Stimulated activated CD4-positive, alpha-beta T cell treated with anti-CD3 and anti-CD28 coated beads, Interleukin-4, amount 100 ng/mL, for 1 hour (primary cell): ENCODE measurements at regions not wholly inside any gene's neighbourhood (a gene's known extent, or its start where the extent isn't known, plus 50 kb on each side); places are given as distances from the start of the nearest gene placed in this dataset.
"Not testable (repeated sequence)": the region's sequence is repeated elsewhere in the genome, so short reads cannot be mapped to it uniquely, and the experiment has no call there.

ENCODE experiments used
- DNase-seq: peaks from one replicate; pipeline ENCODE4 v3.0.0-alpha.2; 2020

DNA sequence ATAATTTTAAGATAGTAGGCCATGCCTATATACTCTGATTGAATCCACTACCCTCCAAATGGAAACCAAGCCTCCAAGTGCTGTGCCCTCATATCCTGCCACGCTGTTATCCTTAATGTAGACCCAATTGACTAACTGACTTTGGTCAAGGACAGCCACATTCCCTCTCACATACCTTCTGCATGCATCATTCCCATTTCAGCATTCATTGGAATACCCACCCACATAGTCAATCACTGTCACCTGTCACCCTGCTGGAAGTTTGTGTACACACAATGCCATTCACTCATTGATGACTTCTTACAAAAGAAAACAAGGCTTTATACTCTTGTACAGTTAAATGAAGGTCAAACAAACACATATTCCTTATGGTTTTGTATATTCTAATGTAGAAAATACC, 221.1 kb upstream of the PBX1 start:
- no peak for DNase-seq

DNA sequence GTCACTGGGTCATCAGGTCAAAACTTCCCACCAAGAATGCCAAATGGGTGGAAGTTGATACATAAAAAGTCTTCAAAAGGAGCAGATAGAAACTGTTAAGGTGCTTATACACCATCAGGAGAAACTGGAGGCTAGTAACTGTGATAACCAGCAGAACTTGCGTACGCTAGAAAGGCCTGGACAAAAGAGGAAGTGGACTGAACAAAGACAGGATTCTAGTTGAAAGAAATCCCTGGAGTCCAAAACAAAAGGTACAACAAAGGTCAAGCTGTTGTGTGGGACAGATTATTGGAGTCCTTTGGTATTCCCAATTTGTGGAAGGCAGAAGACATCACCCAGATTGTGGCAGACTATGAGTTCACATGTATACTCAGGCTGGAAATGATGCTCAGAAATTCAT, 215.8 kb upstream of the PBX1 start:
- DNase-seq: no peak

DNA sequence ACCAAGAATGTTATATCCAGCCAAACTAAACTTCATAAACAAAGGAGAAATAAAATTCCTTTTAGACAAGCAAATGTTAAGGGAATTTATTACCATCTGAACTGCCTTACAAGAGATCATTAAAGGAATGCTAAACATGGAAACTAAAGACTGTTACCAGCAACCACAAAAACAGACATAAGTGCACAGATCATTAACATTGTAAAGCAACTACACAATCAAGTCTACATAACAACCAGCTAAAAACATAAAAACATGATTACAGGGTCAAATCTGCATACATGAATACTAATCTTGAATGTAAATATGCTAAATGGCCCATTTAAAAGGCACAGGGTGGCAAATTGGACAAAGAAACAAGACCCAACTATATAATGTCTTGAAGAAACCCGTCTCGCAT, 211.0 kb upstream of the PBX1 start:
- no peak for DNase-seq

DNA sequence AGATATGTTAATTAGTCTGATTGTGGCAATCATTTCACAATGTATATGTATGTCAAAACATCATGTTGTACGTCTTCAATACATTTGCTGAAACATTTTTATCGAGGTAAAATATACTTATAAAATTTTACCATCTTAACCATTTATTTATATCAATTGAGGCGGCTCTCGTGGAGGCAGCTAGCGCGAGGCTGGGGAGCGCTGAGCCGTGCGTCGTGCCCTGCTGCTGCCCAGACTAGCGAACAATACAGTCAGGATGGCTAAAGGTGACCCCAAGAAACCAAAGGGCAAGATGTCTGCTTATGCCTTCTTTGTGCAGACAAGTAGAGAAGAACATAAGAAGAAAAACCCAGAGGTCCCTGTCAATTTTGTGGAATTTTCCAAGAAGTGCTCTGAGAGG, 202.5 kb upstream of the PBX1 start:
- no peak for DNase-seq

DNA sequence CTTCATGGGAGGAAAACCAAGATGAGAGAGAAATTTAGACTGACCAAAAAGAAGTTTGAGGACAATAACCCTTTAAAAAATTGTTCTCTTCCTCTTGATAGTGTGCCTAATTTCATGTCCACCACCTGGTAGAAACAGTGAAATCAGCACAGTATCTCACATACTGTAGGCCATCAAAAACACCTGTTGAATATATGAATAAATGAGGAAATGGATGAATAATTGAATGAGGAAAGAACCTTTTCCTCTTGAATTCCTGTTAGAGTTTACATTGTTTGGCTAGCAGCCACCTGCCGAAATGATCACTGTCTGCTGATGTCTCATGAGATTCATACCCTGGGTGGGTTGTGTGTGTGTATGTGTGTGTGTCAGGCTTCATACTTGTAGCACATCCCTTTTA, 198.7 kb upstream of the PBX1 start:
- DNase-seq: no peak

DNA sequence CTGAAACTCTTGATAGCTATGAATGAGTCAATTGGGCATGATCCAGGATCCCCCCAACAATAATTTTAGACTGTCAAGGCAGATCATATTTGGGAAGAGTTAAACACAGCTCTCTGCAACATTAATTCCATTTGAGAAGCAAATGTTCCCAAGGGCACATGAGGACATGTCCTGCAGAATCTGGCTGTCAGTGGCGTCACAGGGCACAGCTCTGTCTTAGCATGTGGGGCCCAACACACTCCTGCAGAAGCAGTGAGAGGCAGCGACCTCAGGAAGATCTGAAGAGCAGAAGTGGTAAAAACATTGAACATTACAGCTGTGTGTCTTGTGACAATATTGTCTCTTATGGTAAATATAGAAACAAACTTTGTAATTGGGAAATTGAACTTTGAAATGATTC, 197.1 kb upstream of the PBX1 start:
- DNase-seq: no peak

DNA sequence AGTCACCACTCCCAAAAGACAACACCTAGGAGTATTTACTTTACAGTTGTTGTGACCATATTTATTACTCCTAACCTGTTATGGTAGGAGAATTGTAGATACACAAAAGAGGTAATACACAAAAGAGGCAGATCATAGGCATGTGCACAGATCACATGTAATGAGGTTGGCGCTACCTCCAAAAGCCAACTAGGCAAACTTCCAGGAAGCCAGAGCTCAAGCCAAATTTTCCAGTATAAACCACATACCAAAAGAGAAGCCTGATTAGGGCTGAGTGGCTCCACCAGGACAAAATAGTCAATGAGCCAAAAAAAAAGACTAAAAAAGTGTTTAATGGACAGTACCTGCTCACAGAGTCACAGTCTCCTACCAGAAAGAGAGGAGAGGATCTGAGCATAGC, 195.0 kb upstream of the PBX1 start:
- DNase-seq: no peak

DNA sequence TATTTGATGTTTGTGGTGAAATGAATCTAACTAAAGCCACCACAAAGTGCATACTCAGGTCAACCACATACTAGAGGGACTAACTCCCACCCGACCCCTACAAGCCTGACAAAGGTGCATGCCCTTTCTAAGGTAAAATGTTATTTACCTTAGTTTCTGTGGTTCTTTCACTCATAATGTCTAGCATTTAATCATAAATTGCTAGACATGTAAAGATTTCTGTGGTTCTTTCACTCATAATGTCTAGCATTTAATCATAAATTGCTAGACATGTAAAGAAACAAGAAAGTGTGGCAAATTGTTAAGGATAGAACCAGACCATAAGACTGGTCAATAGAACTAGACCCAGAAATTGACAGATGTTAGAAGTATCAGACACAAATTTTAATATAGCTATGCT, 193.0 kb upstream of the PBX1 start:
- no peak for DNase-seq

DNA sequence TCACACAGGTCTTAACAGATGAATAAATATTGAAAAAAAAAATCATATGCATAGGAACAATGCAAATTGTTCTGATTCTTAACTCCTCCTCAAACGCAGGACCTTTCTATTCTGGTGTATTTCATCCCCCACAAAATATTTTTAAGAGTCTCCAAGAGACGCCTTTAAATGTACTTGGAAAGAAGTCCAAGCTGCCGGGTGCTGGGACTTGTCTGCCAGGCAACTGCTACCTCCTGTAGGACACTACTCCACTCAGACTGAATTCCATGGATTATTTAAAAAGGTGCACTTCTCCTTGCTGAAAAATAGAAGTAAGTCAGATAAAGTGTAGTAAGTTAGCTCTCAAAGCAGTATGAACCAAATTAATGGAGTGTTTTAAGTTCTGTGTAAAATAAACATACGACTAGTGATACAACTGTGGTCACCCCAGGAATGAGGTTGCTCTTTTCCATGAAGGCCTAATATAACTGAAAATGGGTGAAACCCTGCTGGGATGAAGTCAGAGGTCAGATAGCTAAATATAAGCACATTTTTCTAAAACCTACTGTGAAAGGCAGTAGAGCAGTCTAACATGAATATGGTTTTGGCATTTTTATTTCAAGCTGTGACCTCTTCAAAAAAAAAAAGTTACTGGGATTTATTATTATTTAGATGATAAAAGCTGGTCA, 189.2 kb upstream of the PBX1 start:
- DNase-seq: no peak

DNA sequence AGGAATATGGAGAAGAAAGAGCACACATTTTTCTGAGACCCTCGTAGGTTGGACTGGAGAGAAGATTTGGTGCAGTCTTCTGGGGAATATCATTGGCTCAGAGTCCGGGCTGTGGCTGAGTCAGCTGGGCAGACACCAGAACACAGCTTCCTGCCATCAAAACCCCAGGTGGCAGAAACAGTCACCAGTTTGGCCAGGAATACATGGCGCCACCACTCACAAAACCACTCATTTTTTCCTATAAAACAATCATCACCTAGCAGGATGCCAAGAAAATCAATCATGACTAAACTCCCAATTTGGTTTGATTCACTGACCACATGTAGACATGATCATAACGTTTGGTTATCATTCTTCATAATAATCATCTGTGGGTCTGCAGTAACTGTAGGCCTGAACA, 178.1 kb upstream of the PBX1 start:
- no peak for DNase-seq

DNA sequence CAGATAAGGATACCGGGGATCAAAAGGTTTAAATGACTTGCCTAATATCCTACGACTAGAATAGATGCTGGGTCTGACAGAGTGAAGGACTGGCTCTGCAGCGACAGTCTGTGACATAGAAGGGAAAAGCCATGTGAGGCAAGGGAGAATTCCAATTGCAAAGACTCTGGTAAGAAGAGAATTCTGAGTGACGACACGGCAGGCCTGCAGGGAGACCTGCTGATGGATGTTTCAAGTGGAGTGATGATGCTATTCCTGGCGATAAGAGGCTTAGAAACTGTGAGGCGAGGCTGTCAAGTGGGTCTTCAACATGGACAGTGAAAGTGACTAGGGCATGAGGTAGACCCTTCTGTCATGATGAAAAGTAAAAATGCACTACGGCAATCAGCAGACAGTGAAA, 176.6 kb upstream of the PBX1 start:
- no peak for DNase-seq

DNA sequence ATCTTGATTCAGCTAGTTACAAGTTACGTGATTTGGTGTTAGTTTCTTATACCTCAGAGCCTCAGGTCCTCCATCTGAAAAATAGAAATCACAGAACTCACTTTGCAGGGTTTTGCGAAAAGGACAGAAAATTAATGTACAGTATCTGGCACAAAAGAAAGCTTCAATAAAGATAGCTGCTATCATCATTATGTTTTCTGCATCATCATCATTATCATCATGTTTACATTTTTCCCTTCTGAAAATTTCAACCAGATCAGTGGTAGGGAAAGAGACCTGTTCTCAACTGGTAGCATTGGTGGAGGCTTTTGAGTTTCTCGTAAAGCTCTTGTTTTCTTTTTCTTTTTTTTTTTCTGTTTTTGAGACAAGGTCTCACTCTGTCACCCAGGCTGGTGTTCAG, 174.7 kb upstream of the PBX1 start:
- no peak for DNase-seq

DNA sequence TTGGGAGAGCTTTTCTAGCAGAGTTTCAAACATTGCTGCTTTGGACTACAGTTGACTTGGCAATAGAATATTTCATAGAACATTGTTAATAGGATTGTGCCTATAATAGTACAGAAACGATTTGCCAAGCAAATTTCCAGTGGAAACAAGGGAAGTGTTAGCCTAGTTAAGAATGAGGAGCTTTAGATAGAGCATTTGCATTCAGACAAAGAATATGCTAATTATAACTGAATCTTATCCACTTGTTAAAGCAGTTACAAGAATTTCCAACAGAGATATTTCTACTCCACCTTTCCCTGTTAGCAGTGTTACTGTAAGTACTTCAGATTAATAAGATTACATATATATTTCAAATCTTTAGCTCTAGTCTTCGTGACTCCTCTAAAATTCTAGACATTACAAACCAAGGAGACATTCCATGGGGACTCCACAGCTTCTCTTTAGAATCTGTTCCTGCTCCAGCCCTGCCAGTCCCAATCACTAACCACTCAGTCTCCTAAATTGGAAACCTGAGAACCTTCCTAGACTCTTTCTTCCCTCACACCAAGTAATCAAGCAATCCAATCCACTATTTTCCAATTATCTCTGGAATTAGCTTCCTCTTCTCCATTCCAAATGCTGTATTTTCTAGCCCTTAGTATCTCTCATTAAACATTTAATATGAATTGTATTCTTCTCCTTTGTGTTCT, 141.8 kb upstream of the PBX1 start:
- no peak for DNase-seq

DNA sequence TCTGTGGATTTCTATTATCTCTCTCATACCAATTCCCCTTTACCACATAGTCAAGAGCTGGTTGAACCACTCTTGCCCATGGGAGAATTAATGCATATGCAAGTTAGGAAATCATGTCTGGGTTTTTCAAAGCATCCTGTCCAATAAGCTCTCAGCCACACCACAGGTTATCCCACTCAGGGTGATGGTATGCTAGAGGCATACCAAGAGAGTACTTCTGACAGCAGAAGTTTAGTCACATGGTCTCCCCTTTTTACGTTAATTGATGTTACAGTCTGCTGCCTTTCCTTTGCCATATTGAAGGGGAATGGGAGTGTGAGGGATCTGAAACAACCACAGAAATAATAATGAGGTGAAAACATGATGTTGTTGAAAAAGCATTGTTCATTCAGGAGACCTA, 135.8 kb upstream of the PBX1 start:
- DNase-seq: no peak

DNA sequence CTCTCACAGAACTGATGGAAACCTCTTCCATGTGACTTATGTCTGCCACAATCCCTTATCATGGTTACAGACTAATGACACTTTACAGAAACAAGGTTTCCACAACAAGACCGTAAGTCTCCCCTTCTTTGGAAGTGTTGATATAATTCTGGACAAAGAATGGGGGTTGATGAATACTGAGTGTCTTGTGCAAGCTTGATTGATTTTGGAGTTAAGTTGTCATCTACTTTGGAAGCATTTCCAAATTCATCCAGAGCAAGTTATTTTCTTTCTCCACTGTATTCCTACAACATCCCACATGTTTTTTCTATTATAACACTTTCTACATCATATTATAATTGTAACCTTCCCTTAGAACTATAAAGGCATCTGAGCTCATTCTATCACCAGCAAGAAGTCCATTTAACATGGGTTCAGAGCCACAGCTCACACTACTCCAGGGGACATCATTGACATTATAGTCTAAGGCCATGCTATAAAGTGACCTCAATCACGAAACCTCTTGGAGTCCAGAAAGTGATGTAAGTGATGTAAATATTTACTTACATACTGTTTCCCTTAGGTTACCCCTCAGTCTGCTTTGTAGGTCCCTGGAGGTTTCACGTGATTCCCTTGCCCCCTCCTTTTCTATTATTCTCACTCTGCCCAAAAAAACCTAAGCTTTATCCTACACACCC, 125.7 kb upstream of the PBX1 start:
- DNase-seq: no peak

DNA sequence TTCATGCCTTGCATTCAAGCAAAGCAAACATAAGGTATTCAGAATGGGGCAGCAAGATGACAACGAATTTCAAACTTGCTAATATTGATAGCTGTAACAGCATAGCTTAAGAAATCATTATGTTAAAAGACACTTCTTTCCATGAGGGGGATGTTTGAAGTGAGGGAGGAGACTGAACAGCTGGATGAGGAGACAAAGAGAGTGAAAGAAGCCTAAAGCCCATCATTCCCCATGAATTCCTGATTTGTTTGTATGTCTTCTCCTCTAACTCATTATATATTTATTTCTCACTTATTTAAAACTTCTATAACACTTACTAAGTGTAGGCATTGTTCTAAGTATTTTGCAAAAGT, 125.2 kb upstream of the PBX1 start:
- DNase-seq: no peak

DNA sequence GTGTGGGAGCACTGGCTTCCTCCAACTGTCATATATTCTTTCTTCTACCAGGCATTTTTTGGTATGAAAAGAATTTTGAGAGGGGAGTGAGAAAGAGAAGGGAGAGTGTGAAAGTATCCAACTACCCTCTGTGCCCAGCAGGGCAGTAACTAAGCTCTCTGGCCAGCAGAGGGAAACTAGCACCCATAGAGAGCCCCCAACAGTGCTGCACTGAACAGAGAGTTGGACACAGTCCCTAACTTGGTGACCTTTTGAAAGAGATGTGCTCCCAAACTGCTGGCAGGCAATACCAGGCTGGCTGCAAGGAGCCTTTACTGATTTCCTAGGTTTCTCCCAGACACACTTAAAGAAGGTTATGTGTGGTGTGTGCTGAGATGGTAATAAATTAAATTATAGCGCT, 118.8 kb upstream of the PBX1 start:
- DNase-seq: no peak

DNA sequence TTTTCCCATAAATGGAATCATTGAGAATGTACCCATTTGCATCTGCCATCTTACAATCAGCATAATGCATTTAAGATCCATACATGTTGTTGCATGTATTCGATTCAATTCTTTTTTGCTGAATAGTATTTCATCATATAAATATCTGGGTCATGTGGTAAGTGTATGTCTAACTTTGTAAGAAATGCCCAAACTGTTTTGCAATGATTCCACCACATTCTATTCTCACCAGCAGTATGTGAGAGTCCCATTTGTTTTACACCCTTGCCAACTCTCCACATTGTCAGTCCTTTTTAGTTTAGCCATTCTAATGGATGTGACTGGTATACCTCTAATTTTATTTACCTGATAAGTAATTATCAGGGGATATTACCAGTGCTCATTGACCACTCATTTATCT, 115.8 kb upstream of the PBX1 start:
- no peak for DNase-seq

DNA sequence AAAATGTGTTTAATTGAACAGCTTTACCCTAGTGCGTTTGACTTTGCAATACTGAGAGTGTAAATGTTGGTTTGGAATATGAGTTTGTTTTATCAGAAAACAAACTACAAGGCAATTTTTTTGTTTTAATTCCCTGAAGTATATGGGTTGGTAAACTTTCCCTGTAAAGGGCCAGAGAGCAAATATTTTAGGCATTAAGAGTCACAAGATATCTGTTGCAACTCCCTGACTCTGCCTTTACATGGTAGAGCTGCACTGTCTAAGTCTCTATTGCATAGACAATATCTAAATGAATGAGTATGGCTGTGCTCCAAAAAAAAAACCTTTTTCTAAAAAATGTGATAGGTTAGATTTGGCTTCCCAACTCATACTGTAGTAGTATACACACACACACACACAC, 115.1 kb upstream of the PBX1 start:
- no peak for DNase-seq

DNA sequence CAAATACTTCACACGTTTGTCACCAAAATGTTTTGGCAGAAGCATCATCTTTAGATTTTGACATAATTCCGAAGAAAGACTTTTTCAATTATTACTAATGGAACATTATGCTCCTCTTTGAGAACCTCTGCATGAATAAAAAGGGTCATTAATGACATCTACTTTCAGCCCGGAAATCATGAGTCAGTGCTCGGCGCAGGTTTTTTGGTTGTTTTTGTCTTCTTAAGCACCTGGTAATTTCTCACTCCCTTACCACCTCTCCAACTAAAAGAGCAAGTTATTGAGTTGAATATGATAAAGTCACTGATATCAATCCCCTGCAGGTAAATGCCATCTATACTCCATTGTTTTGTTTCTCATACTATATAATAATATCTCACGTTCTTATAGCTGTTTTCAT, 113.0 kb upstream of the PBX1 start:
- DNase-seq: no peak

DNA sequence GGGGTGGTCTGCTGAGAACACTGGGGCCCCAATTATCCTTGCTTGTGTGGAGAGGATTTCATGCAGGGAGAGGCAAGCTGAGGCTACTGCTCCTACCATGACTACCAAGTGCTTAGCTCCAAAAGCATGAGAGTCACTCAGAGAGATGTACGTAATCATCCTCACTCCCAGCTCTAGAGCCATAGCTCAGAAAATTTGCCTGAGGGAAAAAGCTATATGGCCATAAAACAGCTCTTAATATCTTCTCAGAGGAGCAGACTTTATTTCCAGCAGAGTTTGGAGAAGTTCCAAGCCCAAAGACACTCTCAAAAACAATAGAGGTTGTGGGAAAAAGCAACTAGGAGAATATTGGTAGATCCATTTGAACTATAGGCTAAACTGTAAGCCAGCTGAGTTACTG, 106.4 kb upstream of the PBX1 start:
- DNase-seq: no peak

DNA sequence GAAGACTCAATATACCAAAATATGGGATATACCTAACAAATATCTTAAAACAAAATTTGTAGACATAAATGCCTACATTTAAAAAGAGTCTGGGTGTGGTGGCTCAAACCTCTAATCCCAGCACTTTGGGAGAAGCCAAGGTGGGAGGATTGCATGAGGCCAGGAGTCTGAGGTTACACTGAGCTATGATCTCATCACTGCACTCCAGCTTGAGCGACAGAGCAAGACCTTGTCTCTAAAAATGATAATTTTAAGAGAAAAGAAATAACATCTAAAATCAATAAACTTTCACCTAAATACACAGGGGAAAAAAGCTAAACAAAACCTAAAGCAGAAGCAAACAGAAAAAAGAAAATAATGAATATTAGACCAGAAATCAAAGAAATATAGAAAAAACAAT, 102.7 kb upstream of the PBX1 start:
- DNase-seq: no peak

DNA sequence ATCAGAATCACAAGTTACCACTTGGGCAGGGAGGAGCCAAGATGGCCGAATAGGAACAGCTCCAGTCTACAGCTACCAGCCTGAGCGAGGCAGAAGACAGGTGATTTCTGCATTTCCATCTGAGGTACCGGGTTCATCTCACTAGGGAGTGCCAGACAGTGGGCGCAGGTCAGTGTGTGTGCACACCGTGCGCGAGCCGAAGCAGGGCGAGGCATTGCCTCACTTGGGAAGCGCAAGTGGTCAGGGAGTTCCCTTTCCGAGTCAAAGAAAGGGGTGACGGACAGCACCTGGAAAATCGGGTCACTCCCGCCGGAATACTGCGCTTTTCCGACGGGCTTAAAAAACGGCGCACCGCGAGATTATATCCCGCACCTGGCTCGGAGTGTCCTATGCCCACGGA, 99.8 kb upstream of the PBX1 start:
- not testable (repeated sequence) for DNase-seq

DNA sequence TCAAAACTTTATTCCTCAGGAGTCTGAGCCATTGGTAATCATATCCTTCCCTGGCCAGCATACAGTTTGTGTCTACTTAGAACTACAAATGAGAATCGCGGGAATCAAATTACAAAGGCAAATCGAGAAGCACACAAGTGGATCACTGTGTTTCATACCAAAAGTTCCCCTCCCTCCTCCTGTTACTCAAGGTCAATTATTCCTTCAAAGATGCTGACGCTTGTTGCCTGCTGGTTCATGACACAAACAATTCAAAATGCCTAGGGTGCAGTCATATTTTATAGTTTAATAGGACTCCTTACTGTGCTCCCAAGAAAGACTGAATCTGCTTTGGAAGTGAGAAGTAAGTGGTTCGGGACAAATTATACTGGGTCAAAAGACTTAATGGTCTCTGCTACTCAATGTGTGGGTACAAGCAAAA, 93.0 kb upstream of the PBX1 start:
- no peak for DNase-seq

DNA sequence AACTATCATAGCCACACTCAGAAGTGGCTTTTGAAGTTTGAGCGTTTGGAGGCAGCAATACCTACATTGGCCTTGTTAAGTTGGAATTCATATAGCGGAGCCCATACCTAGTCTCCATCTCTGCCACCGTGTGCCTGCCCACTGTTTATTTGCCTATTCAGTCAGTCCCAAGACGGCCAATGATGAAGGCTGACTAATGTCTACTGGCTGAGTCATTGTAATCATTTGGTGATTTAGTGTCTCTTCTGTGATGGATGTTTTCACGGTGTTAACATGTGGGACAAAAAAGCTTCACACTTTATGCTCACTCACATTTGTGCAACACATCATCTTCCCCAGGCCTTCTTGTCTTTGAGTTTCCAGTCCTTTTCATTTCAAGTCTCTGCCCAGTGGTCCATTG, 92.6 kb upstream of the PBX1 start:
- DNase-seq: no peak
